Fibroblast of villous mesenchyme (primary cell): ENCODE measurements at regions not wholly inside any gene's neighbourhood (a gene's known extent, or its start where the extent isn't known, plus 50 kb on each side); places are given as distances from the start of the nearest gene placed in this dataset. TPM values are rescaled to one million over a fixed set of nuclear protein-coding genes. Genes with fewer than 3 reads are reported as not detected.
"Not testable (repeated sequence)": the region's sequence is repeated elsewhere in the genome, so short reads cannot be mapped to it uniquely, and the experiment has no call there.

Experiments
- DNase-seq: peaks from one replicate; pipeline ENCODE4 v3.0.0-alpha.2; 2010; ENCODE audit warnings: low read depth
- H3K4me3 ChIP-seq: 2 replicates; pipeline ENCODE4 v1.5.1; 2011; ENCODE audit warnings: low read depth, mild to moderate bottlenecking, low read length
- small RNA-seq: library from RNA; depleted of rRNA; stranded (forward); fragments of <200 nt; gene quantifications from one replicate; pipeline ENCODE3, GENCODE V24; 2012
- TF ChIP-seq, protein P1 (sequence below): IDR thresholded peaks from 2 replicates; pipeline ENCODE4 v1.5.1; 2012; ENCODE audit warnings: low read depth, mild to moderate bottlenecking, low read length; ENCODE audit not compliant: insufficient read depth

DNA sequence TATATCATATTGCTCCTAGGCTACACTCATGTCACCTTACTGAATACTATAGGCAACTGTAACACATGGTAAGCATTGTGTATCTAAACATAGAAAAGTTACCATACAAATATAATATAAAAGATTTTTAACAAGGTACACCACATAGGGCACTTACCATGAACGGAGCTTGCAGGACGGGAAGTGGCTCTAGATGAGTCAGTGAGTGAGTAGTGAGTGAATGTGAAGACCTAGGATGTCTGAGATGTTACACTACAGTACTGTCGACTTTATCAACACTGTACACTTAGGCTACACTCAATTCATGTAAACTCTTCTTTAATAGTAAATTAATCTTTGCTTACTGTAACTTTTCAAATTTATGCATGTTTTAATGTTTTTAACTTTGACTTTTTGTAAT lies 81.0 kb upstream of the PLD5 start:
- DNase-seq, result no peak
- no peak overlapping the region for H3K4me3 ChIP-seq
- TF ChIP-seq, protein P1, sequence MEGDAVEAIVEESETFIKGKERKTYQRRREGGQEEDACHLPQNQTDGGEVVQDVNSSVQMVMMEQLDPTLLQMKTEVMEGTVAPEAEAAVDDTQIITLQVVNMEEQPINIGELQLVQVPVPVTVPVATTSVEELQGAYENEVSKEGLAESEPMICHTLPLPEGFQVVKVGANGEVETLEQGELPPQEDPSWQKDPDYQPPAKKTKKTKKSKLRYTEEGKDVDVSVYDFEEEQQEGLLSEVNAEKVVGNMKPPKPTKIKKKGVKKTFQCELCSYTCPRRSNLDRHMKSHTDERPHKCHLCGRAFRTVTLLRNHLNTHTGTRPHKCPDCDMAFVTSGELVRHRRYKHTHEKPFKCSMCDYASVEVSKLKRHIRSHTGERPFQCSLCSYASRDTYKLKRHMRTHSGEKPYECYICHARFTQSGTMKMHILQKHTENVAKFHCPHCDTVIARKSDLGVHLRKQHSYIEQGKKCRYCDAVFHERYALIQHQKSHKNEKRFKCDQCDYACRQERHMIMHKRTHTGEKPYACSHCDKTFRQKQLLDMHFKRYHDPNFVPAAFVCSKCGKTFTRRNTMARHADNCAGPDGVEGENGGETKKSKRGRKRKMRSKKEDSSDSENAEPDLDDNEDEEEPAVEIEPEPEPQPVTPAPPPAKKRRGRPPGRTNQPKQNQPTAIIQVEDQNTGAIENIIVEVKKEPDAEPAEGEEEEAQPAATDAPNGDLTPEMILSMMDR, result no peak

DNA sequence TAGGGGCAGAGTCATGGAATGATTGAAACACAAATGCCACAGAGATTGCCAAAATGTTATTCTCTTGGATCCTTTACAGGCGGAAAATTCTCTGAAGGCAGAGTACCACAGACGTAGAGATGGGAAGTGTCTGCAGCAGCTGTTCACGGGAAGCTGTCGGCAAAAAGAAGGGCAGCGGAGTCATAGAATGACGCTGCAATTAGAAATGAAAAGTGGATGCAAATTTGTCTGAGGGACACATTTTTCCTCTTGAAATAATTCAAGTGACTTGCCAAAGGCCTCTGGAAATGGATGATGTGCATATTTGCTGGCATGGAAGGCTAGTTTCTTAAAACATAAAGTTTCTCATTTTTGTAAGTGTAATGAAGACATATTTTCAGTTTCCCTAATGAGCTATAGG lies 77.5 kb upstream of the PLD5 start:
- no peak overlapping the region for H3K4me3 ChIP-seq
- DNase-seq, result no peak
- TF ChIP-seq, protein P1, result no peak

DNA sequence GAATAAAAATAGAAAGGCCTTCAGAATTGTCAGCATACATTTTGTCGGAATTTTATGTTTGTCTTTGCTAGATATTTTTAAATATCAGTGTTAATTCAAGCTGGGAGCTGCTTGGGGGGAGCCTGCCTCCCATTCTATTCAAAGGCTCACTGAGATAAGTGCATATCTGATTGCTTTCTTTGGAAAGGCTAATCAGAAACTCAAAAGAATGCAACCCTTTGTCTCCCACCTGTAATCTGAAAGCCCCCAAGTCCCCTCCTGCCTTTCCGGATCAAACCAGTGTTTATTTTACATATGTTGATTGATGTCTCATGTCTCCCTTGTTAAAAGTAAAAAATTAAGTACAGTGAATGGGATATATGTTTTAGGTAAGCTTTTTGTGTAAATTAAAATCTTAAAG lies 69.3 kb upstream of the PLD5 start:
- H3K4me3 ChIP-seq, DNase-seq: not testable (repeated sequence)

DNA sequence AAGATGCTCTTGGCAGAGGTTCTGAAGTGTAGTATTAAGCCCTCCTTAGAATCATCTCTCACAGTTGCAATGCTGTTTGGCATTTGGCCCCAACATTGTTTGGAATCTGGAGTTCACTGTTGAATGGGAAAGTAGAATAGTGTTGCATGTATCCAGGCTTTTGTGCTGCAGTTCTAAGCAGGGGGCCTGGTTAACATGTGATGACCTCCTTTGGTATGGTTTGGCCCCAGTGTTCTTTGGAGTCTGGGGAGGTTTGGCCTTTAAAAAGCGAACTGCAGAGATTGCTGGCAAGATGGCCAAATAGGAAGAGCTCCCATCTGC lies 61.8 kb upstream of the PLD5 start:
- TF ChIP-seq, protein P1, result no peak
- no peak for DNase-seq

DNA sequence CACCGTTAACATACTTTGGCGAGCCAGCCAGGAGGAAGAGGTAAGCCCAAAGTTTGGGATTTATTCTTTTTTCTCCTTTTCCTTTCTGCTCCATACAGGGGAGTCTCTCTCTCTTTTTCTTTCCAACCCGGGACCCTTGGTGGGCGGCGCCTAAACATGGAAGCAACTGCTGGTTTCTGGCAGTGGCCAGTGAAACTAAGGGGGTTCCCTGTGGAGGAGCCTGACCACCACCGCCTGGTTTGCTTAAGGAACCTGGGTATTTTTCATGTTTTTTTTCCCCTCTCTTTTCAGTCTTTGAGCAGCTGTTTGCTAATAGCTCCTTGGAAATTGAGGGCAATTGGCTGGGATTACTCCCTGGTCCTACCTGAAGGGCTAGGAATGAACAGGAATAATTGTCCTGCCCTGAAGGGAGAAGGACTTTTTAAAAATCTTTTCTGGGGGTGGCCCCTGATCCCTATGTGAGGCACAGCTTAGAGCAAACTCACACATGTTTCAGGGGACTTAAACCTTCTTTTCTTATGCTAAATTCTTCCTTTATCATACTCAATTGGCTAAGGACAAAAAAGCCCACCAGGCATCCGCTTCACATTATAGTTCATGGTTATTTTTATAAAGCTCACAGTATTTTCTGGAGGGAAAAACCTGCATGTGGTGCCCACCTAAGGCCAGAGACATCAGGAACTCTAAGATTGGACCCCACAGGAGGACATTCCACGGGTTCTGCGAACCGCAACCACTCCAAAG lies 61.3 kb upstream of the PLD5 start:
- TF ChIP-seq, protein P1, result no peak
- no peak overlapping the region for H3K4me3 ChIP-seq
- no peak for DNase-seq

More for the DNA sequence above, 61.8 kb upstream of the PLD5 start:
- no peak overlapping the region for H3K4me3 ChIP-seq

DNA sequence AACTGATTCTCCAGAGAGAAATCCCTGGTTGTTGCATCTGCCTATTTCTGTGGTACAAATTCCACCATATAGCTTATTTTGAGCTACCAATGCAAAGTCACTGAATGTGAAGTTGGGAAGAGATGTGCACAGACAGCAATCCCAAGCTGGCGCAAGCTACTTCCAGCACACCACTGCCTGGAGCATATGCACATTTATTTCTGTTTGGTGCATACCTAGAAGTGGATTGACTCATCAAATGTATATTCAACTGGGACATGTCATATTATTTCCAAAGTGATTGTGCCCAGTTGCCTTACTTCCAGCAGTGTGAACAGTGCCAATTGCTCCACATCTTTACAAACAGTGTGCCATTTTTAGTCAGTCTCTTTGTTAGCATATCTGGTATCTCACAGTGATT lies 58.2 kb upstream of the PLD5 start:
- DNase-seq, result no peak
- TF ChIP-seq, protein P1, result no peak
- H3K4me3 ChIP-seq, result no peak overlapping the region

DNA sequence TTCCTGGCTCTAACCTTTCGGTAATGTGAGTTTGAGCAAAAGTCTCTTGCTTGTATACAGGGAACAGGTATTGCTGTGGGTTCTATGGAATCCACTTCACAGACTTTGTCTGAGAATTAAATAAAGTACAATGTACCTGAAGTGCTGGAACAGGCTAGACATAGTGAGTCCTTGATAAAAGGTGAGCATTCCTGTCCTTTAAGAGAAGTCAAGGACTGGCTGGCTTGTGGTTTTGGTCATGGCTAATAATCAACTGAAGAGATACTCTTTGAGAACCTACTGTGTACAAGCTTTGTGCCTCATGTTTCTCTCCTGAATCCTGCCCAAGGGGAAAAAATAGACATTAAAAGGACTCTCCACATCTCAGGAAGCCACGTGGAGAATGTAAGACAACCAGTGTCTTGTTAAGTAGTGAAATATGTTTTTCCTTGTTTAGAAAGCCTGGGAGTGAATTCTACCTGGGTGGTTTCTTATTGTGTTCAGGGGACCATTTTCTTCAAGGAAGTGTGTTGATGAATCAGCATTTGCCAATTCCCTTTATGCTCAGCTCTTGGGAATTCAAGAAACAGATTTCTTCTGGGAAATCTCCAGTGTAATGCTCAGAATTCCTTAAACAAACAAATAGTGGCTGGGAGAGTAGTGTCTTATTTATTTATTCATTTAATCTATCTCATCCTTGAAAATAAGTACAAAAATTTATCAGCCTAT lies 55.2 kb upstream of the PLD5 start:
- TF ChIP-seq, protein P1, result no peak
- no peak overlapping the region for H3K4me3 ChIP-seq
- no peak for DNase-seq

Small RNAs in the stretch of these regions (small RNA-seq; reads per million reads assigned to genes)
- gene AL603825.1, result not detected
